ENCODE measurements at regions not wholly inside any gene's neighbourhood (a gene's known extent, or its start where the extent isn't known, plus 50 kb on each side); places are given as distances from the start of the nearest gene placed in this dataset.

GRCh38 chr2:16069933-16070647 lies 129.7 kb downstream of the MYCN start:
- TF ChIP-seq CTCF (IDR thresholded peaks at IDR 0.05) (no peak), POLR2A (IDR thresholded peaks at IDR 0.05) (no peak)

Measured in gastroesophageal sphincter (tissue), 3 donors.